CD14-positive monocyte (primary cell): ENCODE measurements at regions not wholly inside any gene's neighbourhood (a gene's known extent, or its start where the extent isn't known, plus 50 kb on each side); places are given as distances from the start of the nearest gene placed in this dataset.

Experiments
- DNase-seq, 3 donors: peaks; one replicate each; pipeline ENCODE4 v3.0.0-alpha.2; 2011 to 2022
- H2AFZ ChIP-seq: 2 replicates; pipeline ENCODE4 v1.6.0; 2012; ENCODE audit warnings: mild to moderate bottlenecking, low read depth, low read length, inconsistent platforms; ENCODE audit not compliant: insufficient read depth, poor library complexity, severe bottlenecking
- H3K27ac ChIP-seq, 2 donors: 1 replicate in 1 of 2; 2 replicates in 1 of 2; pipeline ENCODE4 v1.5.1; 2012 to 2013; ENCODE audit warnings: low read length in 2 of 2, control low read depth in 1 of 2, inconsistent platforms in 1 of 2, low read depth in 1 of 2, mild to moderate bottlenecking in 1 of 2
- H3K27me3 ChIP-seq, 2 donors: one replicate each; pipeline versions ENCODE4 v1.6.0 to v1.6.1; 2011 to 2013; ENCODE audit warnings: low read length in 2 of 2; ENCODE audit not compliant: control insufficient read depth in 2 of 2, insufficient read depth in 2 of 2
- H3K36me3 ChIP-seq, 2 donors: replicated peaks in 1 of 2; 1 replicate in 1 of 2; 2 replicates in 1 of 2; pipeline versions ENCODE4 v1.5.1 to v1.6.1; 2012 to 2013; ENCODE audit warnings: low read length in 2 of 2, control low read depth in 1 of 2, inconsistent platforms in 1 of 2, mild to moderate bottlenecking in 1 of 2; ENCODE audit not compliant: insufficient read depth in 2 of 2, control insufficient read depth in 1 of 2
- H3K4me1 ChIP-seq, 2 donors: 1 replicate in 1 of 2; 2 replicates in 1 of 2; pipeline versions ENCODE4 v1.5.1 to v1.6.1; 2012 to 2013; ENCODE audit warnings: low read length in 2 of 2, control low read depth in 1 of 2, inconsistent platforms in 1 of 2, mild to moderate bottlenecking in 1 of 2, moderate library complexity in 1 of 2; ENCODE audit not compliant: insufficient read depth in 2 of 2, control insufficient read depth in 1 of 2
- H3K4me2 ChIP-seq: replicated peaks from 2 replicates; pipeline ENCODE3; 2012; ENCODE audit warnings: low read length, moderate library complexity, mild to moderate bottlenecking; ENCODE audit not compliant: poor library complexity, severe bottlenecking; ENCODE audit errors: extremely low read depth
- H3K4me3 ChIP-seq, 3 experiments: fragments of 200-600 bp in 1 of 3; sonication (generic) in 1 of 3; replicated peaks in 1 of 3; 1 replicate in 2 of 3; 2 replicates in 1 of 3; pipeline ENCODE4 v1.5.1; 2011 to 2013; ENCODE audit warnings: low read length in 3 of 3, mild to moderate bottlenecking in 3 of 3, control low read depth in 2 of 3, low read depth in 2 of 3, inconsistent platforms in 1 of 3, moderate library complexity in 1 of 3
- H3K79me2 ChIP-seq: 2 replicates; pipeline ENCODE4 v1.6.0; 2012; ENCODE audit warnings: mild to moderate bottlenecking, control low read depth, inconsistent platforms, low read length, moderate library complexity; ENCODE audit not compliant: insufficient read depth
- H3K9ac ChIP-seq: 2 replicates; pipeline ENCODE4 v1.6.0; 2017; ENCODE audit warnings: low read length, mild to moderate bottlenecking; ENCODE audit not compliant: insufficient read depth, poor library complexity, severe bottlenecking
- H3K9me3 ChIP-seq, 2 donors: replicated peaks in 1 of 2; 1 replicate in 1 of 2; 2 replicates in 1 of 2; pipeline versions ENCODE4 v1.5.1 to v1.6.1; 2012 to 2013; ENCODE audit warnings: low read length in 2 of 2, control low read depth in 1 of 2; ENCODE audit not compliant: control insufficient read depth in 1 of 2, insufficient read depth in 1 of 2
- H4K20me1 ChIP-seq: 2 replicates; pipeline ENCODE4 v1.6.0; 2012; ENCODE audit warnings: mild to moderate bottlenecking, low read length, control low read depth, moderate library complexity; ENCODE audit not compliant: insufficient read depth
- H3K27ac Mint-ChIP-seq, 7 donors: one replicate each; pipeline ENCODE4 v1.8.0; 2020; ENCODE audit warnings: mild to moderate bottlenecking in 7 of 7, mixed read lengths in 7 of 7, moderate library complexity in 6 of 7, inconsistent platforms in 2 of 7
- H3K27me3 Mint-ChIP-seq, 3 donors: one replicate each; pipeline ENCODE4 v1.8.0; 2021 to 2022; ENCODE audit warnings: low read depth in 3 of 3, mild to moderate bottlenecking in 3 of 3, mixed read lengths in 3 of 3, moderate library complexity in 3 of 3, inconsistent platforms in 1 of 3
- H3K36me3 Mint-ChIP-seq, 2 donors: one replicate each; pipeline ENCODE4 v1.8.0; 2020; ENCODE audit warnings: mixed read lengths in 2 of 2, inconsistent platforms in 1 of 2, mild to moderate bottlenecking in 1 of 2
- H3K4me1 Mint-ChIP-seq: one replicate; pipeline ENCODE4 v1.8.0; 2020; ENCODE audit warnings: mild to moderate bottlenecking, mixed read lengths
- H3K4me3 Mint-ChIP-seq, 2 donors: one replicate each; pipeline ENCODE4 v1.8.0; 2020; ENCODE audit warnings: mild to moderate bottlenecking in 2 of 2, mixed read lengths in 2 of 2, moderate library complexity in 1 of 2
- H3K9me3 Mint-ChIP-seq, 7 donors: one replicate each; pipeline ENCODE4 v1.8.0; 2020 to 2022; ENCODE audit warnings: mixed read lengths in 7 of 7, mild to moderate bottlenecking in 6 of 7, moderate library complexity in 6 of 7, inconsistent platforms in 2 of 7
- CTCF ChIP-seq: fragments of 200-600 bp; IDR thresholded peaks from one replicate; pipeline ENCODE4 v1.8.0; 2022; ENCODE audit warnings: antibody characterized with exemption, mild to moderate bottlenecking
- WGBS: methylation state at CpG from one replicate; pipeline ENCODE4 v1.1.5; 2013; ENCODE audit warnings: missing lambda C conversion rate; ENCODE audit not compliant: insufficient coverage; 5-methylcytosine and 5-hydroxymethylcytosine counted together
- intact Hi-C, 2 donors: fragments of 100-400 bp; cut with micrococcal nuclease; formaldehyde crosslinking; loops; one replicate each; pipeline versions ENCODE4 v1.15.0 to v1.15.1; 2023

- H3K36me3 ChIP-seq = no peaks in the 10 kb centered on the region
- peaks cover 4 to 22% (median 16%) of the 10 kb centered on the region in 7 donors for H3K9me3 Mint-ChIP-seq
- H3K27me3 Mint-ChIP-seq = peaks cover 0 to 8% (median 0%) of the 10 kb centered on the region in 3 donors
- H3K4me1 ChIP-seq = no peaks in the 10 kb centered on the region
- H3K79me2 ChIP-seq = no peaks in the 10 kb centered on the region
- no CpG with 5 or more reads among the region's 3 CpGs for WGBS
- H2AFZ ChIP-seq = no peak overlapping the region
- no peaks in the 10 kb centered on the region for H3K36me3 Mint-ChIP-seq
- DNase-seq = no peak
- H4K20me1 ChIP-seq = no peaks in the 10 kb centered on the region
- no peaks in the 10 kb centered on the region for H3K27me3 ChIP-seq
- H3K4me1 Mint-ChIP-seq = no peaks in the 10 kb centered on the region
- H3K9ac ChIP-seq = no peak overlapping the region
- no peak overlapping the region for H3K27ac ChIP-seq
- no peak overlapping the region for H3K4me3 ChIP-seq
- intact Hi-C loops = no loop called here
- H3K4me2 ChIP-seq = no peak overlapping the region
- H3K4me3 Mint-ChIP-seq = no peak overlapping the region
- peaks cover 0 to 9% of the 10 kb centered on the region in 2 donors for H3K9me3 ChIP-seq
- H3K27ac Mint-ChIP-seq = no peak overlapping the region
- TF ChIP-seq CTCF = no peak
These were observed 113.7 kb upstream of the GATA6 start for GRCh38 chr18:22055466-22056238.

GRCh38 chr18:22056950-22057349 lies 112.4 kb upstream of the GATA6 start:
- Mint-ChIP-seq H3K9me3 (peaks cover 4 to 20% (median 12%) of the 10 kb centered on the region in 7 donors), H3K36me3 (no peaks in the 10 kb centered on the region), H3K27me3 (peaks cover 0 to 8% (median 0%) of the 10 kb centered on the region in 3 donors), H3K4me3 (no peak overlapping the region), H3K27ac (no peak overlapping the region), H3K4me1 (no peaks in the 10 kb centered on the region)
- Histone ChIP-seq H3K27me3 (no peaks in the 10 kb centered on the region), H3K4me1 (no peaks in the 10 kb centered on the region), H3K9ac (no peak overlapping the region), H4K20me1 (no peaks in the 10 kb centered on the region), H3K27ac (no peak overlapping the region), H3K9me3 (peaks cover 0 to 7% of the 10 kb centered on the region in 2 donors), H2AFZ (no peak overlapping the region), H3K4me2 (no peak overlapping the region), H3K4me3 (no peak overlapping the region), H3K36me3 (no peaks in the 10 kb centered on the region), H3K79me2 (no peaks in the 10 kb centered on the region)
- intact Hi-C loops = no loop called here
- no CpG with 5 or more reads among the region's 6 CpGs for WGBS
- no peak for DNase-seq
- no peak for TF ChIP-seq CTCF
